GM12878 (cell line): ENCODE measurements at regions not wholly inside any gene's neighbourhood (a gene's known extent, or its start where the extent isn't known, plus 50 kb on each side); places are given as distances from the start of the nearest gene placed in this dataset.

ENCODE experiments used
- ATAC-seq: fragments of 200-7000 bp; cut with Tn5 transposase; 3 replicates; pipeline ENCODE4 v1.9.1; 2020; ENCODE audit warnings: mild to moderate bottlenecking, moderate library complexity
- BruUV-seq: library from RNA; stranded (reverse); fragments of 400-500 nt; replicated peaks from 2 replicates; lab custom pipeline; 2021; lab: Mats Ljungman, UMichigan
- CTCF ChIA-PET: fragments of 300-600 bp; sonication (Branson Sonifier 250); formaldehyde crosslinking; extraction: SDS; loops from one replicate; lab custom pipeline; 2021; ENCODE audit warnings: inconsistent platforms; lab: Yijun Ruan, JAX
- POLR2A ChIA-PET: fragments of 350-600 bp; formaldehyde crosslinking; extraction: SDS; loops from one replicate; lab custom pipeline; 2021; ENCODE audit warnings: inconsistent platforms; lab: Charles Lee
- RAD21 ChIA-PET: fragments of 300-600 bp; sonication (Branson Sonifier 250); formaldehyde crosslinking; loops from one replicate; lab custom pipeline; 2023; ENCODE audit warnings: antibody characterized with exemption; ENCODE audit not compliant: unreplicated experiment; lab: Charles Lee
- SMC1A ChIA-PET: fragments of 300-600 bp; sonication (Branson Sonifier 250); formaldehyde crosslinking; loops from one replicate; lab custom pipeline; 2023; ENCODE audit not compliant: unreplicated experiment, uncharacterized antibody; lab: Charles Lee
- DNase-seq: peaks from one replicate; pipeline ENCODE4 v3.0.0-alpha.2; 2011; ENCODE audit warnings: low read depth, low spot score
- FAIRE-seq: peaks from 3 replicates; lab custom pipeline; 2011; peaks lifted over from hg19 to GRCh38; lab: Jason Lieb, UNC
- H2AFZ ChIP-seq: 2 replicates; pipeline ENCODE4 v1.6.0; 2011; ENCODE audit warnings: low read depth, low read length, control low read depth; ENCODE audit not compliant: control insufficient read depth
- H3K27ac ChIP-seq: 2 replicates; pipeline ENCODE4 v1.5.1; 2011; ENCODE audit warnings: control low read depth; ENCODE audit not compliant: control insufficient read depth, insufficient read depth
- H3K27me3 ChIP-seq, 2 experiments: replicated peaks in 1 of 2; 2 replicates each; pipeline versions ENCODE4 v1.6.0 to v1.6.1; 2011; ENCODE audit warnings: low read length in 1 of 2; ENCODE audit not compliant: control insufficient read depth in 2 of 2, insufficient read depth in 2 of 2
- H3K36me3 ChIP-seq, 2 experiments: 2 replicates each; pipeline ENCODE4 v1.5.1; 2011; ENCODE audit warnings: low read length in 1 of 2; ENCODE audit not compliant: control insufficient read depth in 2 of 2, insufficient read depth in 2 of 2
- H3K4me1 ChIP-seq: 2 replicates; pipeline ENCODE4 v1.6.1; 2011; ENCODE audit warnings: mild to moderate bottlenecking, low read length, moderate library complexity, mixed read lengths; ENCODE audit not compliant: control insufficient read depth, insufficient read depth
- H3K4me2 ChIP-seq: 2 replicates; pipeline ENCODE4 v1.6.0; 2011; ENCODE audit warnings: control low read depth; ENCODE audit not compliant: control insufficient read depth, insufficient read depth
- H3K4me3 ChIP-seq: fragments of 200-600 bp; sonication (generic); 2 replicates; pipeline ENCODE4 v1.5.1; 2016
- H3K79me2 ChIP-seq: 2 replicates; pipeline ENCODE4 v1.6.0; 2011; ENCODE audit warnings: low read length; ENCODE audit not compliant: control insufficient read depth, insufficient read depth
- H3K9ac ChIP-seq: 2 replicates; pipeline ENCODE4 v1.8.0; 2011; ENCODE audit warnings: low read length, control low read depth, mixed read lengths; ENCODE audit not compliant: control insufficient read depth, insufficient read depth
- H3K9me3 ChIP-seq: replicated peaks from 3 replicates; pipeline ENCODE4 v1.5.1; 2011; ENCODE audit warnings: mild to moderate bottlenecking, low read length; ENCODE audit not compliant: control insufficient read depth, insufficient read depth
- H4K20me1 ChIP-seq: 2 replicates; pipeline ENCODE4 v1.6.0; 2011; ENCODE audit not compliant: control insufficient read depth, insufficient read depth
- ATF7 ChIP-seq: fragments of 450-650 bp; IDR thresholded peaks from 2 replicates; pipeline ENCODE4 v1.6.1; 2016; ENCODE audit warnings: low read depth, mild to moderate bottlenecking
- BMI1 ChIP-seq: fragments of 450-650 bp; IDR thresholded peaks from 2 replicates; pipeline ENCODE4 v1.6.1; 2016; ENCODE audit warnings: mild to moderate bottlenecking, moderate library complexity, borderline replicate concordance
- BRCA1 ChIP-seq: IDR thresholded peaks from 2 replicates; pipeline ENCODE4 v1.6.1; 2011; ENCODE audit warnings: low read depth, low read length, improper control_type of control experiment
- CTCF ChIP-seq, 3 experiments: IDR thresholded peaks in 2 of 3; conservative IDR thresholded peaks in 1 of 3; 2 replicates each; pipeline ENCODE4 v1.5.1; 2011; ENCODE audit warnings: low read depth in 3 of 3, low read length in 3 of 3, mild to moderate bottlenecking in 3 of 3, control low read depth in 2 of 3, moderate library complexity in 2 of 3, inconsistent platforms in 1 of 3, mixed read lengths in 1 of 3; ENCODE audit not compliant: control insufficient read depth in 2 of 3, insufficient read depth in 1 of 3; ENCODE audit errors: extremely low read depth in 1 of 3
- HDAC2 ChIP-seq: fragments of 200-600 bp; sonication (generic); IDR thresholded peaks from 2 replicates; pipeline ENCODE4 v1.6.1; 2017
- MTA3 ChIP-seq: IDR thresholded peaks from 2 replicates; pipeline ENCODE4 v1.6.1; 2012; ENCODE audit warnings: low read length, inconsistent platforms, borderline replicate concordance
- MXI1 ChIP-seq: fragments of 150-350 bp; IDR thresholded peaks from 2 replicates; pipeline ENCODE4 v1.6.1; 2011; ENCODE audit warnings: low read depth, mild to moderate bottlenecking, inconsistent platforms, low read length, improper control_type of control experiment
- RAD21 ChIP-seq: IDR thresholded peaks from 2 replicates; pipeline ENCODE4 v1.6.1; 2011; ENCODE audit warnings: mild to moderate bottlenecking, low read depth, low read length, moderate library complexity; ENCODE audit not compliant: insufficient read depth
- RUNX3 ChIP-seq: IDR thresholded peaks from 2 replicates; pipeline ENCODE4 v1.6.1; 2012; ENCODE audit warnings: low read length, inconsistent platforms
- SMC3 ChIP-seq: IDR thresholded peaks from 2 replicates; pipeline ENCODE4 v1.6.1; 2011; ENCODE audit warnings: low read length, improper control_type of control experiment, borderline replicate concordance
- SPI1 ChIP-seq: IDR thresholded peaks from 2 replicates; pipeline ENCODE4 v1.6.1; 2011; ENCODE audit warnings: low read depth, mild to moderate bottlenecking, low read length, moderate library complexity, borderline replicate concordance; ENCODE audit not compliant: insufficient read depth
- SREBF1 ChIP-seq: IDR thresholded peaks from 2 replicates; pipeline ENCODE4 v1.6.1; 2012; ENCODE audit warnings: mild to moderate bottlenecking, low read length
- SUZ12 ChIP-seq: fragments of 200-600 bp; sonication (generic); IDR thresholded peaks from one replicate; pipeline ENCODE4 v1.6.1; 2018; ENCODE audit warnings: antibody characterized with exemption, mild to moderate bottlenecking; ENCODE audit not compliant: unreplicated experiment
- YY1 ChIP-seq: IDR thresholded peaks from 2 replicates; pipeline ENCODE4 v1.6.1; 2011; ENCODE audit warnings: low read depth, mild to moderate bottlenecking, low read length
- ZBTB11 ChIP-seq: fragments of 450-650 bp; formaldehyde crosslinking; IDR thresholded peaks from 2 replicates; pipeline ENCODE4 v1.5.0; 2022; ENCODE audit warnings: mild to moderate bottlenecking, missing genetic modification characterization
- WGBS: methylation state at CpG from one replicate; pipeline ENCODE4 v1.1.6; 2016; ENCODE audit warnings: low lambda C conversion rate; ENCODE audit not compliant: insufficient replicate concordance, insufficient coverage; ENCODE audit errors: missing lambda C conversion rate; 5-methylcytosine and 5-hydroxymethylcytosine counted together
- in situ Hi-C: fragments of 300-500 bp; cut with MboI; formaldehyde crosslinking; loops from 9 replicates; pipeline ENCODE4 v1.14.3; 2018; ENCODE audit warnings: mixed read lengths
- intact Hi-C: fragments of 100-400 bp; cut with micrococcal nuclease; formaldehyde crosslinking; loops from one replicate; pipeline ENCODE4 v1.14.2; 2022; ENCODE audit not compliant: unreplicated experiment

GRCh38 chrX:43349363-43349762 lies 306.7 kb upstream of the MAOA start:
- ChIA-PET RAD21 (interaction anchor here (0.7 to 2.0 kb wide), 3 partner anchors 205 to 1551 kb away, joined by 3 to 16 read pairs (median 3); no protein-coding TSS in a partner anchor), SMC1A (interaction anchor here (1.1 to 1.7 kb wide), 4 partner anchors 14 to 1552 kb away, joined by 3 to 8 read pairs (median 5); no protein-coding TSS in a partner anchor), POLR2A (no interaction called here), CTCF (interaction anchor here (0.5 to 2.7 kb wide), 20 partner anchors 9 to 1602 kb away, joined by 3 to 23 read pairs (median 4); no protein-coding TSS in a partner anchor)
- H3K4me2 ChIP-seq: no peak overlapping the region
- no peaks in the 10 kb centered on the region for H3K36me3 ChIP-seq
- TF ChIP-seq MXI1 (no peak), HDAC2 (no peak), CTCF (IDR thresholded peaks at IDR 0.05 in 2 of 3, conservative IDR thresholded peaks at IDR 0.05 in 1 of 3; ENCODE audit: control insufficient read depth in 2 of 3, extremely low read depth in 1 of 3, insufficient read depth in 1 of 3, low read depth in 3 of 3, low read length in 3 of 3) (peak; percentile 70 to 83 (median 80)), SMC3 (peak; percentile 72), SUZ12 (no peak), SPI1 (no peak), ZBTB11 (CRISPR knock-in tag) (no peak), ATF7 (no peak), YY1 (peak; percentile 30; the same call in 1 of the 2 replicates), BRCA1 (no peak), MTA3 (no peak), BMI1 (no peak), RAD21 (peak; percentile 71), RUNX3 (no peak), SREBF1 (no peak)
- no peaks in the 10 kb centered on the region for H4K20me1 ChIP-seq
- in situ Hi-C loops (loop anchor here (10.0 kb wide), 2 partner anchors 205 to 1565 kb away; no protein-coding TSS in a partner anchor), intact Hi-C loops (loop anchor here (2.0 to 5.0 kb wide), 2 partner anchors 209 to 403 kb away; no protein-coding TSS in a partner anchor)
- 0% methylated on average over 1 of the region's 1 CpG for WGBS
- FAIRE-seq (peak; percentile 23), DNase-seq (peak; percentile 1), ATAC-seq (peak; percentile 85)
- no TSS peak for BruUV-seq
- no peak overlapping the region for H3K4me3 ChIP-seq
- H3K27me3 ChIP-seq: no peaks in the 10 kb centered on the region; a peak in 1 of 4 replicates
- H3K4me1 ChIP-seq: no peaks in the 10 kb centered on the region; the same call in 1 of the 2 replicates
- no peak overlapping the region for H3K27ac ChIP-seq
- no peaks in the 10 kb centered on the region for H3K79me2 ChIP-seq
- H3K9me3 ChIP-seq: no peaks in the 10 kb centered on the region
- no peak overlapping the region for H3K9ac ChIP-seq
- H2AFZ ChIP-seq: no peak overlapping the region
